Glomerular visceral epithelial cell (primary cell): ENCODE measurements at regions not wholly inside any gene's neighbourhood (a gene's known extent, or its start where the extent isn't known, plus 50 kb on each side); places are given as distances from the start of the nearest gene placed in this dataset.
A peak's percentile ranks its signal among the peaks of the same experiment; 100 is the strongest.
"Not testable (repeated sequence)": the region's sequence is repeated elsewhere in the genome, so short reads cannot be mapped to it uniquely, and the experiment has no call there.

Experiments used
- DNase-seq: peaks from one replicate; pipeline ENCODE4 v3.0.0-alpha.2; 2016; ENCODE audit errors: extremely low spot score

DNA sequence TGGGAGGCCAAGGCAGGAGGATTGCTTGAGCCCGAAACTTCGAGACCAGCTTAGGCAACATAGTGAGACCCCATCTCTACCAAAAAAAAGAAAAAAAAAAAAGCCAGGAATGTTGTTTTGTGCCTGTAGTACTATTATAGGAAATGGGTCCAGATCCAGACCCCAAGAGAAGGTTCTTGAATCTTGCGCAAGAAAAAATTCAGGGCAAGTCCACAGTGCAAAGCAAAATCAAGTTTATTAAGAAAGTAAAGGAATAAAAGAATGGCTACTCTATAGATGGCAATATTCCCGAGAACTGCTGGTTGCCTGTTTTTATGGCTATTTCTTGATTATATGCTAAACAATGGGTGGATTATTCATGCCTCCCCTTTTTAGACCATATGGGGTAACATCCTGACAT is 51.2 kb upstream of the RDX start:
- DNase-seq, result no peak

DNA sequence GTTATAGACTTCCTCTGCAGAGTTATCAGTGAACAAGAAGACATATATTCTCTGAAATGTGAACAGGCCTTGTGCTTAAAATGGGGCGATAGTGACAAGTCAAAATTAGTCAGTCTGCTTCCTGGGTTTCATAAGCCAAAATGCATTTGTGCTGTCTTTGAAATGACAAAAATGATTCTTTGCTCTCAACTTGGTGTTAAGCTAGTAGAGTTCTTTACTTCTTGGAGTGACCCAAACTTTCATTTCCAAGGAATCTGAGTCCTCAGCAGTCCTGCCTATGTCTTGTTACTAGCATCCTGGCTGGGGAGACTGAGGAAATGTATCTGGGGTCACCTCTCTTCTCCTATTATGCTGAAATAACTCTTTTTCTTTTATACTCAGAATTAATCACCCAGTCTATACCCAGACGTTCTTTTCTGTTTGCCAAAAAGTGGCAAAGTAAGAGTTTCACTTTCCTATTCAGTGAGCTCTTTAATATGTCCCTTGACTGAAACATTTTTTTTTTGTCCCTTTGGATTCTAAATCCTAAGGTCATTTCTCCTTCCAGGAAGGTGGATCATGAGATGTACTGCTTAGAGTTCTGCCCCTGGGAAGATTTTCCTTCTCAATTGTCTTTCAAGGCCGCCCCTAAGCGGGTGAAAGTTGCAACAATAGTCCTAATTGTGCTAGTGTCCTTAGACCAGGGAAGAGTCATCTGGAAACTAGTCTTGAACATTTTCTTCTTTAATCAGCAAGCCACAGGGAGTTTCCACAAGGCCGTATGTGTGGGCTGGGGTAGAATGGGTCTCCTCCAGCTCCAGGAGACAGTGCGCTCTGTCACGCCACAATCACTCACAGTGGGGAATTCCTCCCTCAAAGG is 53.0 kb upstream of the RDX start:
- DNase-seq, result peak; percentile 20

DNA sequence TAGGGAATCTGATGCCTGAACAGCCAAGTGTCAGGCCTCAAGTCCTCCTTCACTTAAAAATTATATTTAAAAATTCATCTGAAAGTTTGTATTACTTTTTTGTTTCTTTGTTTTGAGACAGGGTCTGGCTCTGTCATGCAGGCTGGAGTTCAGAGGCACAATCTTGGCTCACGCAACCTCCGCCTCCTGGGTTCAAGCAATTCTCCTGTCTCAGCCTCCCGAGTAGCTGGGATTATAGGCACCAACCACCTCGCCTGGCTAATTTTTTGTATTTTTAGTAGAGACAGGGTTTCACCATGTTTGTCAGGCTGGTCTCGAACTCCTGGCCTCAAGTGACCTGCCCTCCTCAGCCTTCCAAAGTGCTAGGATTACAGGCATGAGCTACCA is 53.6 kb upstream of the RDX start:
- DNase-seq, result not testable (repeated sequence)

DNA sequence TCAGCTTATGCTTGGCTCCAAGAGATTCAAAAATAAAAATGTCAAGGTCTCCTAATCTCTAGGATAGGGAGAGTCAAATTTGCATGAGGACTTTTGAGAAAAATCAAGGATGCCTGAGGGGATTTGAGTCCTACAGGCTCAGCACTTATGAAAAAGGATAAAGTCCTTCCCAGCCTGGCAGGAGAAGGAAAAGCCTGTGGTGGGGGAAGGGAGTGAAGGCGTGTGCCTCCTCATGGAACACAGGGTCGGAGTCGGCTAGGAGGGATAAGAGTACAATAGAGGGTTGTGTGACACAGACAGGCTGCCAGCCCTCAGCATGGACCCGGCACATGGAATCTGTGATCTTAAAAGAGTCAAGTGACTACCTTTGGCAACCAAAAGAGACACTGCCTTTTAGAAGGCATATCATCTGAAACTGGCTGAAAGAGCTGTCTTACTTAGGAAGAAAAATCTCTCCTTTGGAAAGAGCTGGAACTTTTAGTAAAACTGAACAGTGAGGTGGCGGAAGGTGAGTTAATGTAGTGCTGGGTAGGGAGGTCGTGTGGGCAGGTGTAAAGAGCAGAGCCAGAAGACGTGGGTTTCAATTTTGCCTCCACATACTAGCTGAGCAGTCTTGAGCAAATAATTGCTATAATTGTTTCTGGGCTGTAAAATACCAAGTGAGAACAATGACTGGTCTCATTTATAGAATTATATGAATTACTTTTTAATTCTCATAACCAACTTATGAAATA is 58.8 kb upstream of the RDX start:
- no peak for DNase-seq

DNA sequence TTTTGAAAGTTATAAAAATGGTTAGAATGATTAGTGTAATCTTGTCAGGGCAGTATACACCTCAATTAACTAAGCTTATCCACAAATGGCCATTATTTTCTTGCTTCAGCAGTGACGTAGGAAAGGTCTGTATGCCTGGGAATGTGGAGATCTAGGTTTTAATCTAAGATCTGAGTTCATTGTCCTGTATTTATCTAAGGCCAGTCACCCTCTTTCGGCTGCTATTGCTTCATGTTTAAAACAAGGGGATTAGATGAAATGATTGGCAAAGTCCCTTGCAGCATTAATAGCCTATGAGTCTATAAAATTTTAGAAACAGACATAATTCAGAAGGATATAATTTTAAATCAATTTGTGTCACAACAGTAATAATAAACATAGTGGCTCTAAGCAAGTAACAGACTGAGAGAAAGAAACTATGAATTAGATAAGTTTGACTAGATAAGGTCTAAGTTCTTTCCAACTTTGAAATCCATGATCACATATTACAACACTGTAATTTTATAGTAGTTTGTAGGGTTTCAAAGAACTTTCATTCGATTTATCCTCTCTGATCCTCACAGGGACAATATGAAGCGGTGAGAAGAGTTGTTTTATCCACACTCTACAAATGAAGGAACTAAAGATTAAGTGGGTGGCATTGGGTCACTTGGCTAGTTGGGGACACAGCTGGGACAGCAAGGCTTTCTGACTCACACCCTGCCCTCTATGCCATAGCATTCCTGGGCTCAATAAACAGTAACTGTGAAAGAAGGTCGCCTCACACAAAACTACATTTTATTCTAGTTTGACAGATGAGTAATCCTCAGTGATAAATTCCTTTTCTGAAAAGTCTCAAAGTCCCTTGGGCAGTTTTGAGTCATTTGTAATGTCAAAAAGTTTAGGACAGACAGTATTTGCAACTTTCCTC is 60.6 kb upstream of the RDX start:
- peak; percentile 17 for DNase-seq

DNA sequence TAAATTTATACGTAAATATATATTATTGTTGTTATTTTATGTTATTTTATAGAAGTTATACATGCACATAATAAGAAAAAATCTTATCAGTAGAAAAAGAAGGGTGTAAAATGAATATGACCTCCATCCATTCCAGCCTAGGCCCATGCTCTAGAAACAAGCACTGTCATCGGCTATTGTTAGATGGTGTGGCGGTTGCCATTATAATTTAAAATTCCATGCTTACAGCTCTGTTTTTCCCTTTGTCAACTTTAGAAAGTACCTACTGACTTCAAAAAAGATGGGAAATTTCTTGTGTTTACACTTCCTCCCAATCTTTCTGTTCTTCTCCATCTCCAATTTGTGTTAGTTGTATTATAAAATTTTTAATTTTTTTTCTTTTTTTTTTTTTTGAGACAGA is 61.9 kb upstream of the RDX start:
- no peak for DNase-seq

DNA sequence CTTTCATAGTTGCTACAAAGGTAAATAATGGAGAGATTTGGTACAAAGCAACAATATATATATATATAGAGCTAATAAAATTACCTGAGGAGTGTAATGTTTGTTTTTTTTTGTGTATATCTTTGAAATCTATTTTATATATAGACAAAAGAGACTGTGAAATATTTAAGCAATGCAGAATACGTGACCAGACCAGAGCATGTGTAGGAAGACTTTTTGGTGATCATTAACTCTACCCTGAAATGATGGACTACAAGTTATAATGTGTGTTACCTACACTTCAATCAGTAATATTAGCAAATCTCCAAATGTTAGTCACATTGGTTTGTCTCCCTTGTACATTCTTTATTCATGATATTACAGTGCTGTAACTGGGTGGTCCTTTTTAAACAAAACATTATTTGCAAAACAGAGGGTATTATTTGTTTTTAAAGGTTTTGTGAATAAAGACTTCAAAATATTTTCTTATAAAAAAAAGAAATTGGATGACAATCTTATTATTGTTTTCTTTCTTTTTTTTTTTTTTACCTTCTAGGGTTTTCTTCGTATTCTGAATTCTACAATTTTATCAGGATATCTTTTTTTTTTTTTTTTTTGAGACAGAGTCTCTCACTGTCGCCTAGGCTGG is 64.5 kb upstream of the RDX start:
- DNase-seq, result not testable (repeated sequence)

DNA sequence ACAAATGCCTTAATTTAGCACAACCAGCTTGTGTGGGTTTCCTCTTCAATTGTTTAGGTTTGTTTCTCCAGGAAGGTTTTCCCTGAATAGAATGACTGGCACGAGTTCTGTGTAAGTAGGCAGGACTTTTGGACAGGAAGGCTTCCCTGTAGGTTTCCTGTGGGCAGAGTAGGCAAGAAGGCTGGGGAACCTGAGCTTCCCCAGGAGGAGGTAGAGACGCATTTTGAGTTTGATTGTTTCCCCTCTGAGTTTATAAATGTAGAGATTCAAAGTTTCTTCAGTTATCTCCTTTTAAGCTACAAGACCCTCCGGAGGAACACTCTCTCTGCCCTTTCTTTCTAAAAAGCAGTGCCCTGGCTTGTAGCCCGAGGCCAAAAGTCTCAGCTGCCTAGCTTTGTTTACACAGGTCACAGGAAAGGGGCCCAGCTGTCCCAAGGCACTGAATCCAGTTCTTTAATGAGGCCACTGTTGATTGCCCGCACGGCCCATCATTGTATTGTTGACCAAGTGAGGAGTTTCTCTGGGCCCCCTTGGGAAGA is 66.6 kb upstream of the RDX start:
- DNase-seq, result peak; percentile 25

DNA sequence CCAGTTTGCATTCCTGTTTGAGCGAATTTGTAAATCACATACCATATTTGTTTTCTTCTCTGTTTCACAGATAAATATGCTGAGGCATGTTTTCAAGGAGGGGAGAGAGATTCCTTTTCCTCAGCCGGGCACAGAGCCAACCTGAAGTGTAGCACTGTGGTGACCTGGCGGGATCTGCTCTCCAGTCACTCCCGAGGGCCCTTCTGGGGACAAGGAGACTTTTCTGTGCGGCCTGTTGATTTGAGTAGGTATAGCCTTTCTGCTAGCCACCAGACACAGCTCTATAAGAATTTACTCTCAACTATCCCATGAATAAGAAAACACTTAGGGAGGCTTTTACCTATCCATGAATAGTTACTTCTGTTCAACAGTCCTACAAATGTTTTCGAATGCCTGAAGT is 63.5 kb upstream of the FDX1 start:
- no peak for DNase-seq

DNA sequence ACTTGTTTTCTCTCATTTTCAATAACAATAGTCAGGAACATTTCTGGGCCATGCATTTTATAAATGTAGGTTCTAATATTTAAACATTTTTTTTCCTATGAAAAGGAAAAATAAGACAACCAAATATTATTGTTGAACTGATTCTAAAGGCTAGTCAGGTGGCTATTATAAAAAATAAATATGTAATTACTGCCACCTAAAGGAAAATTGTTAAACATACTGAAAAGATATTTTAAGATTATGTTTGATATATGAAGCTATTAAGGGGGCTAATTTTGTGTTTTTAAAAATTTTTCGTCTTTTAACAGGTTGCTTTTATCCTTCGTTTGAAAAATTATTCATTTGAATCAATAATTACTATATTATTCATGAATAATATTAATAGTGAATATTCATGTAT is 62.2 kb upstream of the FDX1 start:
- DNase-seq, result no peak

DNA sequence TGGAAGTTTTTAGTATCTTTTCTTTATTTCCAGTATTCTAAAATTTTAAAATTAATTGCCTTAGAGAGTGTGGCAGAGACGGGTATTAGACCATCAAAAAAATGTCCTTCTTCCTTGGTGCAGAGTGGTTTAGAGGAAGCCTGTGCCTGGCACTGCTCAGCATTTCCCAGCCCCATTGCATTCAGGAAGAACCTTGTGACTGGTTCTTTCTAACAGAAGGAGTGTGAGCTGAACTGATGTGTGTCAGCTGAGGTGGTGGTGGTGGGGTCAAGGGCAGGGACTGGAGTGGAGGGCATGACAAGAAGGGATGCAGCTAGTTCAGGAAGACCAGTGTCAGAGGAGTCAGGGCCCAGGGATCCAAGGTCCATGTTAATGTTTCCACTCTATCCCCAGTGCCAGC is 58.7 kb upstream of the FDX1 start:
- DNase-seq, result no peak

DNA sequence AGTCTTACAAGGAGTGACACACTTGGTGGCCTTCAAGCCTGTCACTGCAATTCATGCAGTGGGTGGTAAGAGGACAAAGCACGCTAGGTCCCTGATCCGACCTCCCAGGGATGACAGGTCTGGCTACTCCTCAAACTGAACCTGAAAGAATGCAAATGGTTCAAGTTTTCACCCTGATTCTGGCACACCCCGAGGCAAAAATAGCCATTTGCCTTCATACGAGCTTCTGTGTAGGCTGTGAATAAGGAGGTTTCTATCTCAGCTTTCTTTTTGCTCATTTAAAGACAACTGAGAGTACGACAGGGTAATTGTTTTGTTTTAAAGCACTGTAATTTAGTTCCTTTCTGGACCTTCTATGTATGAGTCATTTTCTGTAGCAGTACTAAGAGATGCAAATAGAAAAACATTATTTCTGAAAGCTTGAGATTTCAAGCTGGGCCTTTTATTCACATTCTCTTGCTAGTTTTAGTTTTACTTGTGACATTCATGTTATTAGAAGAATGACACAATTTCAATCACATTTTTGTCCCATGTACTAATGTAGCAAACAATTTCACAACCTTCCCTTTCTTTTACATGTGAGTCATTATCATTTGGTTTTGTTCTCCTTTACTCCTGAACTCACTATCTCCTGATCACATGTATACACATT is 56.6 kb upstream of the FDX1 start:
- DNase-seq, result no peak

DNA sequence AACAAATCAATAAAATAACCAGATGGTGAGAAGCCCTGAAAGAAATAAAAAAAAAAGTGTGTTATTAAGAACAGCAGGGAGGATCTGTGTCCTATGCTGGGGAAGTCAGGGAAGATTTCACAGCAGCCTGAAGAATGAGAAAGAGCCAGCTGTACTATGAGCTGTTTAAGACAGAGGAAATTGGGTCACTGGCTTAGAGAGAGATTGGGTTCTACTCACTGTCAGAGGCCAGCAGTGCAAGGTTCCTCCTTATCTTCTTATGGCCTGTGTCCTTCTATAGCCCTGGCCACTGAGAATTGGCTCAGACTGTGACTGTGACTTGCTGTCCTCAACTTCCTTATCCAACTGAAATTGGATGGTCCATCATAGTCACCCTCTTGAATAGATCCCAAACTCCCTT is 54.8 kb upstream of the FDX1 start:
- no peak for DNase-seq

DNA sequence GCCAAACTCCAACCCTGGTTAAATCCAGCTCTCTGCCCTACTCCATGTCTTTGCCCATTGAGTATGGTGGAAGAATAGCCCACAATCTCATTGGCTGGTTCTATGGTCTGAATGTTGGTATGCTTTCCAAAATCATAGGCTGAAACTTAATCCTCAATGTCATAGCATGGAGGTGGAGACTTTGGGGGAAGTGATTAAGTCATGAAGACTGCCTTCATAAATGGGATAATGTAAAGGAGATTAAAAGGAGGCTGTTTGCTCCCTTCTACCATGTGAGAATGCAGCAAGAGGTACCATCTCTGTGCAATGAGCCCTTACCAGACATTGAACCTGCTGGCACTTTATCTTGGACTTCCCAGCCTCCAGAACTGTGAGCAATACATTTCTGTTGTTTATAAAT is 54.4 kb upstream of the FDX1 start:
- no peak for DNase-seq

DNA sequence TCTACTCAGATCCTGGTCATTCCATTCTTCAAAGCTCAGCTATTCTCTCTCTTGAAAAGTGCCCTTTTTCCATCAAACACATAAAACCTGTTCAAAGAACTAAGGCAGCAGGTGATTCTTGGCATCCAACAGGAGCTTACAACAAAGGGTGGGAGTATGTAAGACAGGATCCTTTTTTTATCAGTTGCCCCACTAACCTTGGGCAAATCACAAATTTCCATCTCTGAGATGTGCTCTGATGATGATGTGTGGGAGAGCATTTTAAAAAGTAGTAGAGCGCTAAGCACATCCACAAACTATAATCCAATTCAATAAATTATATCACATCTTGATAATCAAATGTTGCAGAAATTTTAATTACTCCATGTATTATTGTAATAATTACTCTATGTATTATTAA is 53.7 kb upstream of the FDX1 start:
- no peak for DNase-seq

DNA sequence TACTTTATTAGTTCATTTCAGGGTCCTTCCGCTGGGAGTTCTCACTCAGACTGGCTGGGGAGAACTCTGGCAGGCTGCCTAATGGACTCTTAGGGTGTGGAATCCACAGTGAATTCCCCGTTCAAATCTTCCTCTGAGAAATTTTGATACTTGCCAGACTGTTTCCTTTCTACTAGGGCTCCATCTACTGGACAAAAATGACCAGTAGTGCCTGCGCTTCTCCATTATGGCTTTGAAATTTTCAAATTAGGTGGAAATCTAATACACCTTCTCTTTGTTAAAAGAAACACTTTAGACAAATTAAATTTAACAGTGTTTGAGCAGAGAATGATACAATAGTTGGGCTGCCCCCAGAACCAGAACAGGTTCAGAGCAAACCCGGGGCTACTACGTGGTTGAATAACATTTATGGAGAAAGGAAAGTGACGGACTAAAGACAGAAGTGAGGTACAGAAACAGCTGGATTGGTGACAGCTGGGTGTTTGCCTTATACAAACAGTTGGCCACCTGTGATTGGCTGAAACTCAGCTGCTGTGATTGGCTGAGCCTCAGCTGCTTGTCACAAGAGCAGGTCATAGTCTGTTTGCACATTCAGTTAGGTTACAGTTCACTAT is 52.9 kb upstream of the FDX1 start:
- peak; percentile 90 for DNase-seq

DNA sequence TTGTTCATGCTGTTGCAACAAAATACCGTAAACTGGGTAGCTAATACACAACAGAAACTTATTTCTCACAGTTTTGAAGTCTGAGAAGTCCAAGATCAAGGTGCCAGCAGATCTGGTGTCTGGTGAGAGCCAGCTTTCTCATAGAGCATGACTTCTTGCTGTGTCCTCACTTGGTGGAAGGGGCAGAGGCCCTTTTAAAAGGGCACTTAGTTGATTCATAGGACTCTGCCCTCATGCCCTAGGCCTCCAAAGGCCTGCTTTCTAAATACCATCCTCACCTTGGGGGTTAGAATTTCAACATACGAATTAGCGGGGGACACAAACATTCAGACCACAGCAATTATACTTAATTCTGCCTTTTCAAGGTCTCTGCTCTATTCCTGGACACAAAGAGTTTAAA is 52.3 kb upstream of the FDX1 start:
- no peak for DNase-seq

DNA sequence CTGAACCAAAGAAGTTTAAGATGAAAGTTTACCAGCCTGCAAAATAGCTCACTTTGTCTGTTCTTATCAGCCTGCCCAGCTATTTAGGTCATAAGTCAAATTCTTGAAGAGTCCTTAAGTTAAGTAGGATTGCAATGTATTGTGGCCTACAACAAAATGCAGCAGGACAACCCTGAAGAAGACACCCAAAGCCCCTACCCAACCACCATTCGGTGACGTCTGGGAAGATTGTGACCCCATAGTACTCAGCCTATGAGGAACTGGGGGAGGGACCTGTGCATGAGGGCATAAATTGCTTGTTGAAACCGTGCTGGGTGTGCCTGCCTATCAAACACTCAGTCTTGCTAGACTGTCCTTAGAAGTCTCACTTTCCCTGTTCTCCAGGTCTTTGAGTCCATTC is 50.5 kb upstream of the FDX1 start:
- DNase-seq, result no peak

DNA sequence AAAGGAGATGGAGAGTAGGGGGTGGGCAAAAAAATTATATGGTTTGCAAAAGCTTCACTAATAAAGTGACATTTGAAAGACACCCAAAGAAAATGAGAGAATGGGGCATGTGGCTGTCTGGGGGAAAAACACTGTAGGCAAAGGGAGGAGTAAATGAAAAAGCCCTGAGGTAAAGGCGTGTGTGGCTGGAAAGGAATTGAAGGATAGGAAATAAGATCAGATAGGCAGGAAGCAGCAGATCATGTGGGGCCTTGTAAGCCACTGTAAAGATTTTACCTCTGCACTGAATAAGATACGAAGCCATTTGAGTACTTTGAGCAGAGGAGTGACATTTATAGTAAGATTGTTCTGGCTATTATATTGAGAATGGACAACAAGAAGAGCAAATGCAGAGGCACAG is 49.8 kb upstream of the FDX1 start:
- no peak for DNase-seq
